ENCODE measurements at regions not wholly inside any gene's neighbourhood (a gene's known extent, or its start where the extent isn't known, plus 50 kb on each side); places are given as distances from the start of the nearest gene placed in this dataset.

GRCh38 chr18:70382992-70383717 lies 94.3 kb downstream of the SOCS6 start:
- TF ChIP-seq CTCF (IDR thresholded peaks at IDR 0.05): no peak
- TF ChIP-seq EP300 (IDR thresholded peaks at IDR 0.05): no peak
- no peak for TF ChIP-seq POLR2A (IDR thresholded peaks at IDR 0.05)
- TF ChIP-seq POLR2AphosphoS5 (IDR thresholded peaks at IDR 0.05): no peak
